Neuronal stem cell (in vitro differentiated cells): ENCODE measurements at regions not wholly inside any gene's neighbourhood (a gene's known extent, or its start where the extent isn't known, plus 50 kb on each side); places are given as distances from the start of the nearest gene placed in this dataset.
"Not testable (repeated sequence)": the region's sequence is repeated elsewhere in the genome, so short reads cannot be mapped to it uniquely, and the experiment has no call there.

Experiments
- DNase-seq: peaks from one replicate; pipeline ENCODE4 v3.0.0-alpha.2; 2013; ENCODE audit warnings: low spot score
- H2AFZ ChIP-seq: one replicate; pipeline ENCODE4 v1.6.1; 2013; ENCODE audit warnings: mild to moderate bottlenecking, low read length, inconsistent platforms
- H2AK5ac ChIP-seq: 2 replicates; pipeline ENCODE4 v1.6.1; 2013; ENCODE audit warnings: low read depth, mild to moderate bottlenecking, inconsistent platforms, low read length, moderate library complexity, mixed read lengths
- H2BK120ac ChIP-seq: 2 replicates; pipeline ENCODE4 v1.6.1; 2013; ENCODE audit warnings: low read depth, mild to moderate bottlenecking, inconsistent platforms, low read length, moderate library complexity, mixed read lengths
- H2BK12ac ChIP-seq: one replicate; pipeline ENCODE4 v1.6.1; 2013; ENCODE audit warnings: low read length, inconsistent platforms
- H2BK15ac ChIP-seq: 2 replicates; pipeline ENCODE4 v1.6.1; 2013; ENCODE audit warnings: mild to moderate bottlenecking, low read length, inconsistent platforms, mixed read lengths
- H2BK5ac ChIP-seq: one replicate; pipeline ENCODE4 v1.6.1; 2013; ENCODE audit warnings: inconsistent platforms, mild to moderate bottlenecking, low read length, moderate library complexity
- H3K14ac ChIP-seq: one replicate; pipeline ENCODE4 v1.6.1; 2013; ENCODE audit warnings: low read length, inconsistent platforms
- H3K18ac ChIP-seq: 2 replicates; pipeline ENCODE4 v1.6.1; 2013; ENCODE audit warnings: low read length, inconsistent platforms
- H3K23ac ChIP-seq: 2 replicates; pipeline ENCODE4 v1.6.1; 2013; ENCODE audit warnings: low read depth, mild to moderate bottlenecking, mixed read lengths, low read length, inconsistent platforms; ENCODE audit not compliant: poor library complexity
- H3K27ac ChIP-seq: replicated peaks from 3 replicates; pipeline ENCODE4 v1.5.1; 2013; ENCODE audit warnings: low read length, inconsistent platforms
- H3K27me3 ChIP-seq, 3 experiments: 2 replicates each; pipeline ENCODE4 v1.6.1; 2013; ENCODE audit warnings: low read length in 3 of 3, mild to moderate bottlenecking in 2 of 3, inconsistent platforms in 1 of 3, low read depth in 1 of 3, mixed read lengths in 1 of 3, moderate library complexity in 1 of 3; ENCODE audit not compliant: control insufficient read depth in 3 of 3, insufficient read depth in 3 of 3
- H3K36me3 ChIP-seq, 2 donors: replicated peaks in 1 of 2; 2 replicates each; pipeline ENCODE4 v1.6.1; 2013; ENCODE audit warnings: low read length in 2 of 2; ENCODE audit not compliant: control insufficient read depth in 2 of 2, insufficient read depth in 2 of 2
- H3K4ac ChIP-seq: 2 replicates; pipeline ENCODE4 v1.6.1; 2013; ENCODE audit warnings: inconsistent platforms, mild to moderate bottlenecking, low read length, moderate library complexity
- H3K4me1 ChIP-seq, 2 donors: 1 replicate in 1 of 2; 2 replicates in 1 of 2; pipeline ENCODE4 v1.6.1; 2013; ENCODE audit warnings: low read length in 2 of 2, low read depth in 1 of 2; ENCODE audit not compliant: control insufficient read depth in 2 of 2, insufficient read depth in 1 of 2
- H3K4me2 ChIP-seq: one replicate; pipeline ENCODE4 v1.6.1; 2013; ENCODE audit warnings: mild to moderate bottlenecking, low read length, inconsistent platforms; ENCODE audit not compliant: insufficient read depth, poor library complexity, severe bottlenecking
- H3K4me3 ChIP-seq, 2 donors: 2 replicates each; pipeline ENCODE4 v1.5.1; 2013; ENCODE audit warnings: low read length in 2 of 2, mild to moderate bottlenecking in 2 of 2, inconsistent platforms in 1 of 2, moderate library complexity in 1 of 2
- H3K79me1 ChIP-seq: one replicate; pipeline ENCODE4 v1.6.1; 2013; ENCODE audit warnings: low read depth, mild to moderate bottlenecking, inconsistent platforms, low read length, moderate library complexity
- H3K9ac ChIP-seq: one replicate; pipeline ENCODE4 v1.6.1; 2013; ENCODE audit warnings: mild to moderate bottlenecking, low read depth, low read length, inconsistent platforms; ENCODE audit not compliant: poor library complexity
- H3K9me3 ChIP-seq, 2 donors: replicated peaks in 1 of 2; 2 replicates each; pipeline versions ENCODE3 to v1.6.1; 2013; ENCODE audit warnings: low read length in 2 of 2, mild to moderate bottlenecking in 2 of 2, inconsistent platforms in 1 of 2, low read depth in 1 of 2, mixed read lengths in 1 of 2, moderate library complexity in 1 of 2; ENCODE audit not compliant: control insufficient read depth in 2 of 2, insufficient read depth in 1 of 2
- H4K8ac ChIP-seq: one replicate; pipeline ENCODE4 v1.6.1; 2013; ENCODE audit warnings: low read depth, mild to moderate bottlenecking, inconsistent platforms, low read length, moderate library complexity
- H4K91ac ChIP-seq: one replicate; pipeline ENCODE4 v1.6.1; 2013; ENCODE audit warnings: low read length, low read depth, mild to moderate bottlenecking, inconsistent platforms; ENCODE audit not compliant: poor library complexity
- WGBS, 2 donors: extraction: QIAGEN DNeasy Blood & Tissue Kit; methylation state at CpG; one replicate each; pipeline ENCODE4 v1.1.7; 2013; ENCODE audit warnings: missing lambda C conversion rate in 2 of 2, mixed read lengths in 1 of 2; ENCODE audit not compliant: insufficient read length in 2 of 2, insufficient replicate concordance in 1 of 2; ENCODE audit errors: extremely low coverage in 2 of 2; 5-methylcytosine and 5-hydroxymethylcytosine counted together

DNA sequence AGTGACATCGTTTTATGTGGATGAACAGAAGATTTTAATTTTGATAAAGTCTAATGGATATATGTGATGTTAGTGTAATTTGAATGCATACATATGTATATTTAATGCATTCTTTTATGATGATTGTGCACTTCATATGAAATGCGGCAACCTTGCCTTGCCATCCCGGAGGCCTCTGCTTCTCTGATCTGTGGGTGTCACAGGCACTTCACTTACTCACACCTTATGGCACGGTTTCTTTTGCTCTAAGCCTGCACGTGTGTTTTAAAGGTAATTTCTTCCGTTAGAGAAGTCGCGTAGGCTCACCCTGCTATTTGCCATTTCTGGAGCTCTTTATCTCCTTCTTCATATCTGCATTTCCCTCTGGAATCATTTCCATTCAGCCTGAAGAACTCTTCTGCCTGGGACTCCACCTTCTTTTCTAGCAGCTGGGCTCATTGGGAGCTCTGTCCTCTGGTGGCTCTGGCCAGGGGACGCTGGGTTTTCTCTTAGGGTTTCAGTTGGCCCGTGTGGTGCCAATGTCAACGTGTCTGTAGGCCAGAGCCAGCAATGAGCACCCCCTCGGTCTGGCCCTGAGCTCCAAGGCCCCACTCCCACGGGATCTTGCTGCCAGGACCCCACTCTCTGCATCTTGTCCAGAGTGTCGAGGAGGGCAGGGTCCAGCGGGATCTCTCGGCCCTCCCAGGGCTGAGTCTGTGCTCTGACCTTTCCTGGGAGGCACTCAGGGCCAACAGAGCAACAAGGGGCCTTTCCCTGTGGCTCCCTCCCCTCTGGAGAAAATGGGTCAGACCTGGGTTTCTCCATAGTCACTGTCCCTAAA lies 97.3 kb downstream of the RTP5 start:
- Histone ChIP-seq H3K4me3 (no peak overlapping the region), H4K8ac (no peak overlapping the region), H2AK5ac (no peak overlapping the region), H3K27me3 (no peaks in the 10 kb centered on the region), H3K4ac (no peak overlapping the region), H2BK12ac (peak overlapping the region; percentile 46), H3K14ac (no peak overlapping the region), H2AFZ (no peak overlapping the region), H3K36me3 (no peaks in the 10 kb centered on the region), H3K9me3 (no peaks in the 10 kb centered on the region), H2BK5ac (no peak overlapping the region), H3K4me1 (peaks cover 4 to 6% of the 10 kb centered on the region in 2 donors), H2BK15ac (no peak overlapping the region), H2BK120ac (no peak overlapping the region), H3K18ac (peak overlapping the region; percentile 44), H3K27ac (no peak overlapping the region), H4K91ac (no peak overlapping the region), H3K4me2 (no peak overlapping the region), H3K9ac (no peak overlapping the region), H3K23ac (no peak overlapping the region), H3K79me1 (no peaks in the 10 kb centered on the region)
- DNase-seq = no peak
- WGBS, 2 donors = 100% methylated on average over 1 of the region's 16 CpGs; no CpG with 5 or more reads in 1 of the 2 donors

DNA sequence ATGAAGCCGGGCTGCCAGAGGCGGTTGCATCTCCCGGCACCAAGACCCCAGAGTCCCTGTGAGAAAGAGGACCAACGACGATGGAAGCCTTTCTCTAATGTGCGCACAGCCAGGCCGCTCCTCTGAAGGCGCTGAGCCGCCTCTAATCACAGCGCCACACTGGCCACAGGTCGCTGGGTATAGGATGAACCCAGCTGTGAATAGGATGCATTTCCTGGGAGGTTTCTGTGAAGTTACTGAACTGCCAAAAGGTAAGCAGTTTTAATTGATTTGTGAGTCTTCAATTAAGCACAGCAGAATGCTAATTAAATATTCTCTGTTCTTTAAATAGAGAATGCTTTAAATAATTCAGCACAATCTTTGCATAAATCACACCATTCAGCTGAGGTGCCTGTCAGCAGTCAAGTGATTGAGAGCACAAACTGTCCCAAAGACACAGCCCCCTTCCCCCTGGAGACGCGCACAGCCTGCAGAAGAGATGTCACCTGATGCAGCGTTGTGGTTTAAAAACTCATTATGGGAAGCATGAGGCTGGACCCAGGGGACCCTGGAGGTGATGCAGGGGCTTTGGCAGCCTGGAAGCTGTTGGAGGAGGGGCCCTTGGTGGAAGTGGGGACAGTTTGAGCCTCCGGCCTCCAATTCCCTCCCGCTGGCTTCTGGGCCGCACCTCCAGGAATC lies 98.1 kb downstream of the RTP5 start:
- no peak overlapping the region for H3K27ac ChIP-seq
- no peaks in the 10 kb centered on the region for H3K36me3 ChIP-seq
- no peak overlapping the region for H3K4me2 ChIP-seq
- no peaks in the 10 kb centered on the region for H3K9me3 ChIP-seq
- H2BK12ac ChIP-seq = no peak overlapping the region
- peaks cover 4 to 6% of the 10 kb centered on the region in 2 donors for H3K4me1 ChIP-seq
- H2AFZ ChIP-seq = no peak overlapping the region
- H3K9ac ChIP-seq = no peak overlapping the region
- H3K4me3 ChIP-seq = no peak overlapping the region
- H4K91ac ChIP-seq = no peak overlapping the region
- no peak for DNase-seq
- no peak overlapping the region for H2AK5ac ChIP-seq
- no CpG with 5 or more reads among the region's 17 CpGs for WGBS, 2 donors
- peak overlapping the region; percentile 44 for H3K18ac ChIP-seq
- no peak overlapping the region for H2BK120ac ChIP-seq
- no peak overlapping the region for H4K8ac ChIP-seq
- no peak overlapping the region for H2BK5ac ChIP-seq
- no peaks in the 10 kb centered on the region for H3K79me1 ChIP-seq
- H3K23ac ChIP-seq = no peak overlapping the region
- H3K27me3 ChIP-seq = no peaks in the 10 kb centered on the region
- no peak overlapping the region for H2BK15ac ChIP-seq
- no peak overlapping the region for H3K14ac ChIP-seq
- H3K4ac ChIP-seq = no peak overlapping the region

DNA sequence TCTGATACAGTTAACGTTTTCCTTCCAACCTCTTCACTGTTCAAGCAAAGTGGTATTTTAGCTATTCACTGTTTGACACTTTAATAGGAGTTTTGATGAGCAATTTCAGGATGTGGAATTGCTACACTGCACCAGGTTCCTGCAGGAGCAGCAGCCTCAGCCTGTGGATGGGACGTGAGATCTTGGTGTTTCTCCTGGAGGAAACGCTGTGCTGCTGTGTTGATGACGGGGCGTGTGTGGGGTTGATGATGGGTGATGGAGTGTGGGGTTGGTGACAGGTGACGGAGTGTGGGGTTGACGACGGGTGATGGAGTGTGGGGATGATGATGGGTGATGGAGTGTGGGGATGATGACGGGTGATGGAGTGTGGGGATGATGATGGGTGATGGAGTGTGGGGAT lies 98.9 kb downstream of the RTP5 start:
- no peak overlapping the region for H2BK12ac ChIP-seq
- 100% methylated on average over 2 to 4 of the region's 9 CpGs for WGBS, 2 donors

GRCh38 chr2:241969182-241969581 lies 99.7 kb downstream of the RTP5 start:
- not testable (repeated sequence) for H2AK5ac ChIP-seq, H3K9me3 ChIP-seq, H3K18ac ChIP-seq, H2BK5ac ChIP-seq, DNase-seq, H3K4ac ChIP-seq, H3K27ac ChIP-seq, H4K8ac ChIP-seq, H3K14ac ChIP-seq, H3K36me3 ChIP-seq, H2BK120ac ChIP-seq, H2BK15ac ChIP-seq, H2BK12ac ChIP-seq, H3K4me3 ChIP-seq, H3K79me1 ChIP-seq, H3K23ac ChIP-seq, H2AFZ ChIP-seq, H4K91ac ChIP-seq, H3K4me1 ChIP-seq, H3K4me2 ChIP-seq, H3K27me3 ChIP-seq
- 100% methylated on average over 3 to 6 of the region's 6 CpGs for WGBS, 2 donors
- H3K9ac ChIP-seq = peak overlapping the region; percentile 14

More for the DNA sequence above, 98.9 kb downstream of the RTP5 start:
- Histone ChIP-seq H3K4me3 (peak overlapping the region in 1 of 2 donors; percentile 61), H2AFZ (no peak overlapping the region), H3K79me1 (no peaks in the 10 kb centered on the region), H3K9me3 (no peaks in the 10 kb centered on the region), H3K4me1 (peaks cover 4 to 6% of the 10 kb centered on the region in 2 donors), H2BK120ac (no peak overlapping the region), H4K91ac (no peak overlapping the region), H3K4me2 (no peak overlapping the region), H3K27ac (no peak overlapping the region), H3K9ac (no peak overlapping the region), H3K27me3 (no peaks in the 10 kb centered on the region), H2BK5ac (no peak overlapping the region), H3K18ac (no peak overlapping the region), H4K8ac (no peak overlapping the region), H3K36me3 (no peaks in the 10 kb centered on the region), H3K4ac (no peak overlapping the region), H2AK5ac (no peak overlapping the region), H2BK15ac (no peak overlapping the region), H3K14ac (no peak overlapping the region), H3K23ac (no peak overlapping the region)
- no peak for DNase-seq
